ENCODE measurements at regions not wholly inside any gene's neighbourhood (a gene's known extent, or its start where the extent isn't known, plus 50 kb on each side); places are given as distances from the start of the nearest gene placed in this dataset.
"Not testable (repeated sequence)": the region's sequence is repeated elsewhere in the genome, so short reads cannot be mapped to it uniquely, and the experiment has no call there.

- not testable (repeated sequence) for H3K4me3 ChIP-seq (ENCODE audit: low read depth, low read length); ATAC-seq (ENCODE audit: low read depth in 2 of 2); H3K9me3 ChIP-seq (ENCODE audit: control insufficient read depth in 2 of 2, low read length in 2 of 2); H3K4me1 Mint-ChIP-seq; H3K4me3 Mint-ChIP-seq; H3K36me3 Mint-ChIP-seq; H3K36me3 ChIP-seq (ENCODE audit: control insufficient read depth, insufficient read depth, low read length); H3K27me3 ChIP-seq (ENCODE audit: control insufficient read depth, insufficient read depth, low read length); H3K27ac ChIP-seq (ENCODE audit: insufficient read depth, low read length, poor library complexity, severe bottlenecking); H3K27me3 Mint-ChIP-seq; H3K4me1 ChIP-seq (ENCODE audit: control insufficient read depth, insufficient read depth, low read length, poor library complexity, severe bottlenecking); H3K9me3 Mint-ChIP-seq; DNase-seq; H3K27ac Mint-ChIP-seq
Observed at GRCh38 chr7:55695893-55696701, 123.8 kb upstream of the VOPP1 start.

DNA sequence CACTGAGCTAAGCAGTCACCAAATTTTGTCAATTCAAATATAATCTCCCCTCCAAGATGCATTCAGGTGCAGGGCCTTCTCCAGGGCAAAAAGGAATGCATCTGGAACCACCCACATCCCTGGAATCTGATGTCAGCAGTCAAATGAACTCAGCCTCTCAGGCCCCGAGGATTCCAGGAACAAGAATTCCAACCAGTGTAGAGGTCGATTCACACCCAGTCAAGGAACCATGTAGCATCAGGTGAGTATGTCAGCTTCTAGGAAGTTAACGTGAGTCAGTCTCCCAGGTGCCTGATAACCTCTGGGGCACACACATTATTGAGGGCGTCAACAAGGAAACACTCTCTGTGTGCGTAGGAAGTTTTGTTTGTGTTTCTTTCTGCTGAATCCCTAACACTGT lies 122.2 kb upstream of the VOPP1 start:
- ATAC-seq (ENCODE audit: low read depth in 2 of 2); H3K4me3 Mint-ChIP-seq; H3K27me3 ChIP-seq (ENCODE audit: control insufficient read depth, insufficient read depth, low read length); H3K36me3 ChIP-seq (ENCODE audit: control insufficient read depth, insufficient read depth, low read length); H3K27ac ChIP-seq (ENCODE audit: insufficient read depth, low read length, poor library complexity, severe bottlenecking); H3K9me3 ChIP-seq (ENCODE audit: control insufficient read depth in 2 of 2, low read length in 2 of 2); H3K4me3 ChIP-seq (ENCODE audit: low read depth, low read length); H3K4me1 ChIP-seq (ENCODE audit: control insufficient read depth, insufficient read depth, low read length, poor library complexity, severe bottlenecking); H3K27ac Mint-ChIP-seq; H3K4me1 Mint-ChIP-seq; H3K36me3 Mint-ChIP-seq; H3K9me3 Mint-ChIP-seq; DNase-seq; H3K27me3 Mint-ChIP-seq: not testable (repeated sequence)

DNA sequence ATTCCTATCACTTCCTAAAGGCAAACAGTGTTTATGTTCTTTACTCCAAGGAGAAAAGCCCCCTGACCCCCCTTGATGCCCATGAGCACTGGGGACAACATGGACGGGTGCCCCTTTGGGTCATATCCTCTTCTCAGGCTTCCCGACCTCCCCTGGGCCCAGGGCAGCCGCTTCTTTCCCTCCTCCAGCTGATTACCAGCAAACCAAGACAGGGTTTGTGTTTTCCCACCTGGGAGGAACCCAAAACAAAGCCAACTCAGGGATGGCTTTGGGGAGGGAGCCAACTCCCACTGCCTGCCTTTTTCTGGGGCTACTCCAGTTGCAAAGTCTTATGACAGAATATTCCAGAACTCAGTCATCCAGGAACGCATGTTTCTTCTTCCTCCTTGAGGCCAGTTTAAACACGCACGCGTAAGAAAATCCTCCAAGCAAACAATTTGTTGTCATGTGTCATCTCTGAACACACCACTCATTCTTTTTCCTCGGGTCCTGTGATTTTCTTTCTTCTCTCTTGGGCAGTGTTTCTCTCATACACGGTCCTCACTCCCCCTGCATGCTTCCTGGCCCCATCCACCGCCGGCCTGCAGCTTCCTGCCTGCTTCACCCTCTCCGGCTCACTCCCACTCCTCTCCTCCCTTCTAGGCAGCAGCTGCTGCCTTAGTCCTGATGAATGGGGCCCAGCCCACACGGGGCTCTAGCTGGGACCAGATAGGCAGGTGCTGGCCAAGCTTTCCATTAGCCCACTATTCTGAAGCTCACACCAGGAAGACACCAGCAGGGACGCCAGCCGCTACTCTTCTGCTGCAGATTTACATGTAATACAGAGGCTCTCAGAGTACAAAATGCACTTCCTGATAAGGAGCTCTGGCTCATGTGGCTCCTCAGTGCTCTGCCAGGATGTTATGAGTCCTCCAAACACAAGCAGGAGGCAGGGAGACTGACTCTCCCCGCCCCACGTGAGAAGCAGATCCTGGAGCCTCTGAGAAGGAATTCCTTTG lies 116.7 kb upstream of the VOPP1 start:
- H3K36me3 Mint-ChIP-seq; H3K9me3 Mint-ChIP-seq; H3K4me1 Mint-ChIP-seq; H3K4me1 ChIP-seq (ENCODE audit: control insufficient read depth, insufficient read depth, low read length, poor library complexity, severe bottlenecking); H3K9me3 ChIP-seq (ENCODE audit: control insufficient read depth in 2 of 2, low read length in 2 of 2); H3K27me3 ChIP-seq (ENCODE audit: control insufficient read depth, insufficient read depth, low read length); H3K36me3 ChIP-seq (ENCODE audit: control insufficient read depth, insufficient read depth, low read length); H3K27ac Mint-ChIP-seq; H3K4me3 Mint-ChIP-seq; H3K27me3 Mint-ChIP-seq; DNase-seq; ATAC-seq (ENCODE audit: low read depth in 2 of 2); H3K27ac ChIP-seq (ENCODE audit: insufficient read depth, low read length, poor library complexity, severe bottlenecking); H3K4me3 ChIP-seq (ENCODE audit: low read depth, low read length): not testable (repeated sequence)

GRCh38 chr7:55688261-55688660 lies 116.0 kb upstream of the VOPP1 start:
- not testable (repeated sequence) for H3K4me3 Mint-ChIP-seq; H3K4me3 ChIP-seq (ENCODE audit: low read depth, low read length); H3K36me3 Mint-ChIP-seq; H3K9me3 Mint-ChIP-seq; H3K9me3 ChIP-seq (ENCODE audit: control insufficient read depth in 2 of 2, low read length in 2 of 2); H3K36me3 ChIP-seq (ENCODE audit: control insufficient read depth, insufficient read depth, low read length); ATAC-seq (ENCODE audit: low read depth in 2 of 2); H3K4me1 Mint-ChIP-seq; H3K27me3 ChIP-seq (ENCODE audit: control insufficient read depth, insufficient read depth, low read length); H3K4me1 ChIP-seq (ENCODE audit: control insufficient read depth, insufficient read depth, low read length, poor library complexity, severe bottlenecking); H3K27me3 Mint-ChIP-seq; H3K27ac ChIP-seq (ENCODE audit: insufficient read depth, low read length, poor library complexity, severe bottlenecking); DNase-seq; H3K27ac Mint-ChIP-seq

- DNase-seq; H3K36me3 Mint-ChIP-seq; ATAC-seq (ENCODE audit: low read depth in 2 of 2); H3K4me1 Mint-ChIP-seq; H3K9me3 ChIP-seq (ENCODE audit: control insufficient read depth in 2 of 2, low read length in 2 of 2); H3K9me3 Mint-ChIP-seq; H3K27ac ChIP-seq (ENCODE audit: insufficient read depth, low read length, poor library complexity, severe bottlenecking); H3K27ac Mint-ChIP-seq; H3K36me3 ChIP-seq (ENCODE audit: control insufficient read depth, insufficient read depth, low read length); H3K4me1 ChIP-seq (ENCODE audit: control insufficient read depth, insufficient read depth, low read length, poor library complexity, severe bottlenecking); H3K4me3 Mint-ChIP-seq; H3K27me3 ChIP-seq (ENCODE audit: control insufficient read depth, insufficient read depth, low read length); H3K4me3 ChIP-seq (ENCODE audit: low read depth, low read length); H3K27me3 Mint-ChIP-seq: not testable (repeated sequence)
Observed at GRCh38 chr7:55687252-55687651, 115.0 kb upstream of the VOPP1 start.

- H3K4me3 ChIP-seq (ENCODE audit: low read depth, low read length); H3K9me3 Mint-ChIP-seq; H3K27me3 Mint-ChIP-seq; H3K4me1 Mint-ChIP-seq; H3K36me3 Mint-ChIP-seq; H3K27ac ChIP-seq (ENCODE audit: insufficient read depth, low read length, poor library complexity, severe bottlenecking); ATAC-seq (ENCODE audit: low read depth in 2 of 2); H3K27me3 ChIP-seq (ENCODE audit: control insufficient read depth, insufficient read depth, low read length); H3K9me3 ChIP-seq (ENCODE audit: control insufficient read depth in 2 of 2, low read length in 2 of 2); DNase-seq; H3K36me3 ChIP-seq (ENCODE audit: control insufficient read depth, insufficient read depth, low read length); H3K4me1 ChIP-seq (ENCODE audit: control insufficient read depth, insufficient read depth, low read length, poor library complexity, severe bottlenecking); H3K4me3 Mint-ChIP-seq; H3K27ac Mint-ChIP-seq: not testable (repeated sequence)
Observed at GRCh38 chr7:55686771-55687170, 114.5 kb upstream of the VOPP1 start.

- not testable (repeated sequence) for H3K9me3 Mint-ChIP-seq; H3K27me3 ChIP-seq (ENCODE audit: control insufficient read depth, insufficient read depth, low read length); DNase-seq; H3K4me1 Mint-ChIP-seq; H3K9me3 ChIP-seq (ENCODE audit: control insufficient read depth in 2 of 2, low read length in 2 of 2); H3K36me3 ChIP-seq (ENCODE audit: control insufficient read depth, insufficient read depth, low read length); H3K27ac Mint-ChIP-seq; H3K4me1 ChIP-seq (ENCODE audit: control insufficient read depth, insufficient read depth, low read length, poor library complexity, severe bottlenecking); H3K27me3 Mint-ChIP-seq; ATAC-seq (ENCODE audit: low read depth in 2 of 2); H3K4me3 ChIP-seq (ENCODE audit: low read depth, low read length); H3K4me3 Mint-ChIP-seq; H3K27ac ChIP-seq (ENCODE audit: insufficient read depth, low read length, poor library complexity, severe bottlenecking); H3K36me3 Mint-ChIP-seq
Observed at GRCh38 chr7:55683501-55683900, 111.2 kb upstream of the VOPP1 start.

DNA sequence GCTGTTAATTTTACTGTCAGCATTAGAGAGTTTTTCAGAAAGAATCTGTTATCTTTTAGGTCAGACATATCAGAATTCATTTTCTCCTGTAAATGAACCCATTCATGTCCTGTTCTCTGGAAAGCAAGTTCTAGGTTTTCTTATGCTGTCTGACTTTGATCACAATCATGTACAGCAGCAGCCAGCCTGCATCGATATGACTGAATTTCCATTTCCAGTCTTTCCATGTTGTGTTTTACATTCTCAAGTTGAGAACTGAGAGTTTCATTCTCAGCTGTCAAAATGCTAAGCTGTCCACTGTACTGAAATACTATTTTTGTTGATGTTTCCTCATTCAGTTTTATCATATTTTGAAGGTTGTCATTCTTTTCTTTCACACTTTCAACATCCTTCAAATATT lies 103.3 kb upstream of the VOPP1 start:
- H3K36me3 Mint-ChIP-seq; H3K4me3 Mint-ChIP-seq; H3K4me1 ChIP-seq (ENCODE audit: control insufficient read depth, insufficient read depth, low read length, poor library complexity, severe bottlenecking); H3K9me3 Mint-ChIP-seq; H3K27ac ChIP-seq (ENCODE audit: insufficient read depth, low read length, poor library complexity, severe bottlenecking); H3K4me1 Mint-ChIP-seq; H3K9me3 ChIP-seq (ENCODE audit: control insufficient read depth in 2 of 2, low read length in 2 of 2); H3K27ac Mint-ChIP-seq; H3K36me3 ChIP-seq (ENCODE audit: control insufficient read depth, insufficient read depth, low read length); H3K4me3 ChIP-seq (ENCODE audit: low read depth, low read length); DNase-seq; H3K27me3 ChIP-seq (ENCODE audit: control insufficient read depth, insufficient read depth, low read length); ATAC-seq (ENCODE audit: low read depth in 2 of 2): not testable (repeated sequence)
- peaks cover 12% of the 10 kb centered on the region for H3K27me3 Mint-ChIP-seq
